Stomach (tissue), 8 donors: ENCODE measurements at regions not wholly inside any gene's neighbourhood (a gene's known extent, or its start where the extent isn't known, plus 50 kb on each side); places are given as distances from the start of the nearest gene placed in this dataset.

Source experiments
- DNase-seq, 2 donors: peaks; one replicate each; pipeline versions ENCODE4 v3.0.0 to v3.0.0-alpha.2; 2013 to 2019
- H3K27ac ChIP-seq, 5 donors: fragments of 200-600 bp in 4 of 5; sonication (generic) in 4 of 5; one replicate each; pipeline ENCODE4 v1.5.1; 2013 to 2019; ENCODE audit warnings: mild to moderate bottlenecking in 1 of 5, moderate library complexity in 1 of 5
- H3K27me3 ChIP-seq, 3 donors: fragments of 200-600 bp; sonication (generic); one replicate each; pipeline ENCODE4 v1.5.1; 2017 to 2019; ENCODE audit warnings: mixed run types in 1 of 3
- H3K36me3 ChIP-seq, 4 donors: fragments of 200-600 bp; sonication (generic); 1 replicate in 3 of 4; 2 replicates in 1 of 4; pipeline ENCODE4 v1.5.1; 2016 to 2019
- H3K4me1 ChIP-seq, 4 donors: fragments of 200-600 bp; sonication (generic); one replicate each; pipeline ENCODE4 v1.5.1; 2016 to 2019
- H3K4me3 ChIP-seq, 4 donors: fragments of 200-600 bp; sonication (generic) in 3 of 4; one replicate each; pipeline ENCODE4 v1.5.1; 2016 to 2019; ENCODE audit warnings: mild to moderate bottlenecking in 1 of 4
- H3K9me3 ChIP-seq, 4 donors: fragments of 200-600 bp; sonication (generic); one replicate each; pipeline ENCODE4 v1.5.1; 2016 to 2019
- EP300 ChIP-seq: sonication (generic); formaldehyde crosslinking; IDR thresholded peaks from one replicate; pipeline ENCODE4 v1.6.1; 2017; ENCODE audit warnings: antibody characterized with exemption
- POLR2A ChIP-seq, 4 donors: fragments of 450-650 bp; IDR thresholded peaks; one replicate each; pipeline ENCODE4 v1.6.1; 2016; ENCODE audit warnings: antibody characterized with exemption in 4 of 4, control low read depth in 2 of 4, mild to moderate bottlenecking in 1 of 4, moderate library complexity in 1 of 4
- POLR2AphosphoS5 ChIP-seq, 3 donors: sonication (generic); formaldehyde crosslinking; IDR thresholded peaks; one replicate each; pipeline ENCODE4 v1.6.1; 2016; ENCODE audit warnings: antibody characterized with exemption in 3 of 3
- WGBS, 5 donors: extraction: QIAGEN DNeasy Blood & Tissue Kit in 3 of 5; methylation state at CpG; one replicate each; pipeline versions ENCODE4 v1.1.5 to v1.1.7; 2013 to 2018; 5-methylcytosine and 5-hydroxymethylcytosine counted together
- intact Hi-C: fragments of 100-400 bp; cut with DNase I; formaldehyde crosslinking; loops from one replicate; pipeline ENCODE4 v1.15.1; 2023; ENCODE audit warnings: low total_unique reads
- TF ChIP-seq, protein P1 (sequence below), 7 experiments: fragments of 450-650 bp in 4 of 7; fragments of 200-600 bp in 3 of 7; sonication (generic) in 3 of 7; IDR thresholded peaks; one replicate each; pipeline ENCODE4 v1.5.1; 2016 to 2019; ENCODE audit warnings: antibody characterized with exemption in 7 of 7, control low read depth in 2 of 7, mild to moderate bottlenecking in 1 of 7
- donor health status: healthy with polysubstance abuse.
- donor health status: Bipolar disorder and iron deficiency.
- donor health status: healthy.

DNA sequence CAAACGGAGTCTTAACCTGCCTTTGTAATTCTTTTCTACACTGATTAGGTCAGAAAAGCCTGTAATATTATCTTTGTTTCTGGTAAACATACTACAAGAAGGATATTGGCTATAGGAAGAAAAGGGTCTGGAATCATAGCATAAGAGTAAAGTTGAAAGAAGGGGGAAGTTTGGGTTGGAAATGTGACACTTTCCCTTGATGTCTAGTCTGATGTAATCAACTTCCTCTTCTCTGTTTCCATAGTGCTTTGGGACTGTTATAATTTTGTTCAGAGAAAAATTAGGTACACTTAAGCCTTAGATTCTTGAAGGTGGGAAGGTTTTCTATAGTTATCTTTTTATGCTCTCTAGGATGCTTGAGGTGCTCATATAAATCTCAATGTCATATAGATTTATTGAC lies 322.2 kb downstream of the AEBP2 start:
- no peaks in the 10 kb centered on the region for H3K9me3 ChIP-seq
- no peaks in the 10 kb centered on the region for H3K36me3 ChIP-seq
- TF ChIP-seq, protein P1, sequence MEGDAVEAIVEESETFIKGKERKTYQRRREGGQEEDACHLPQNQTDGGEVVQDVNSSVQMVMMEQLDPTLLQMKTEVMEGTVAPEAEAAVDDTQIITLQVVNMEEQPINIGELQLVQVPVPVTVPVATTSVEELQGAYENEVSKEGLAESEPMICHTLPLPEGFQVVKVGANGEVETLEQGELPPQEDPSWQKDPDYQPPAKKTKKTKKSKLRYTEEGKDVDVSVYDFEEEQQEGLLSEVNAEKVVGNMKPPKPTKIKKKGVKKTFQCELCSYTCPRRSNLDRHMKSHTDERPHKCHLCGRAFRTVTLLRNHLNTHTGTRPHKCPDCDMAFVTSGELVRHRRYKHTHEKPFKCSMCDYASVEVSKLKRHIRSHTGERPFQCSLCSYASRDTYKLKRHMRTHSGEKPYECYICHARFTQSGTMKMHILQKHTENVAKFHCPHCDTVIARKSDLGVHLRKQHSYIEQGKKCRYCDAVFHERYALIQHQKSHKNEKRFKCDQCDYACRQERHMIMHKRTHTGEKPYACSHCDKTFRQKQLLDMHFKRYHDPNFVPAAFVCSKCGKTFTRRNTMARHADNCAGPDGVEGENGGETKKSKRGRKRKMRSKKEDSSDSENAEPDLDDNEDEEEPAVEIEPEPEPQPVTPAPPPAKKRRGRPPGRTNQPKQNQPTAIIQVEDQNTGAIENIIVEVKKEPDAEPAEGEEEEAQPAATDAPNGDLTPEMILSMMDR (IDR thresholded peaks at IDR 0.05) = no peak
- TF ChIP-seq POLR2AphosphoS5 (IDR thresholded peaks at IDR 0.05) = no peak
- intact Hi-C loops = no loop called here
- no peak overlapping the region for H3K4me3 ChIP-seq
- WGBS, 5 donors = 58 to 70% (median 62%) methylated on average over 1 of the region's 1 CpG
- no peaks in the 10 kb centered on the region for H3K4me1 ChIP-seq
- H3K27me3 ChIP-seq = no peaks in the 10 kb centered on the region
- DNase-seq = no peak
- H3K27ac ChIP-seq = no peak overlapping the region

DNA sequence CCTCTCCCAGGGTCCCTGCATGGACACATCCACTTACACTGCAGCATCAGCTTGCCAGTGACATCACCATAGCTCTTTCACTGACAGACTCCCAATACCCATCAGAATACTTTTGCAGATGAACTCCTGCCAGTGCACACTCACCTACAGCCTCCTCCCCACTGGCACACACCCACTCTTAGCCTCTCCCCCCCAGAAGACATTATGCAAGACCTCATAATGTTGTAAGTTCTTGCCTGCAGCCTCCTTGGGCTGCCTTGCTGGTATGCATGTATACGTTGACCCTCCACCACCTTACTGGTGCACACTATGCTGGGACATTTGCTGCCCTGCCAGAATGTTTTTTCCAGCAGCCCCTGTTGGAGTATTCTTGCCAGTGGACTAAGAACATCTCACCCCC lies 324.2 kb downstream of the AEBP2 start:
- 82 to 100% (median 89%) methylated on average over 1 of the region's 1 CpG for WGBS, 5 donors
- intact Hi-C loops = no loop called here

DNA sequence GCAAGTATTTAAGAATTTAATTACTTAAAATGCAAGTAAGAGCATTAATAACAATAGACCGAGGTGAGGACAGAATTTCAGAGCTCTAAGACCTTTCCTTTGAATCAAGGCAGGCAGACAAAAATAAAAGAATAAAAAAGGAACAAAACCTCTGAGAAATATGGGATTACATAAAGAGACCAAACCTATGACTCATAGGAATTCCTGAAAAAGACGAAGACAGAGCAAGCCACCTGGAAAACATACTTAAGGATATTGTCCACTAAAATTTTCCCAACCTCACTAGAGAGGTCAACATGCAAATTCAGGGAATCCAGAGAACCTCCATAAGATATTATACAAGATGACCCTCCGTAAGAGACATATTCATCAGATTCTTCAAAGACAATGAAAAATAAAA lies 325.1 kb downstream of the AEBP2 start:
- Histone ChIP-seq H3K4me3 (no peak overlapping the region), H3K9me3 (no peaks in the 10 kb centered on the region), H3K4me1 (no peaks in the 10 kb centered on the region), H3K27ac (no peak overlapping the region), H3K36me3 (no peaks in the 10 kb centered on the region), H3K27me3 (no peaks in the 10 kb centered on the region)
- intact Hi-C loops = no loop called here
- DNase-seq = no peak
- WGBS, 5 donors = 74 to 82% (median 79%) methylated on average over 3 of the region's 3 CpGs
- TF ChIP-seq EP300 = no peak
- TF ChIP-seq POLR2AphosphoS5 (IDR thresholded peaks at IDR 0.05) = no peak
- TF ChIP-seq, protein P1 (IDR thresholded peaks at IDR 0.05) = no peak
- no peak for TF ChIP-seq POLR2A (IDR thresholded peaks at IDR 0.05)

More for the DNA sequence above, 324.2 kb downstream of the AEBP2 start:
- no peak for DNase-seq
- no peak overlapping the region for H3K27ac ChIP-seq
- no peak overlapping the region for H3K4me3 ChIP-seq
- H3K27me3 ChIP-seq = no peaks in the 10 kb centered on the region
- no peaks in the 10 kb centered on the region for H3K36me3 ChIP-seq
- no peaks in the 10 kb centered on the region for H3K9me3 ChIP-seq
- H3K4me1 ChIP-seq = no peaks in the 10 kb centered on the region
- TF ChIP-seq EP300 (no peak), POLR2AphosphoS5 (IDR thresholded peaks at IDR 0.05) (no peak), POLR2A (IDR thresholded peaks at IDR 0.05) (no peak)
- TF ChIP-seq, protein P1 (IDR thresholded peaks at IDR 0.05) = no peak

DNA sequence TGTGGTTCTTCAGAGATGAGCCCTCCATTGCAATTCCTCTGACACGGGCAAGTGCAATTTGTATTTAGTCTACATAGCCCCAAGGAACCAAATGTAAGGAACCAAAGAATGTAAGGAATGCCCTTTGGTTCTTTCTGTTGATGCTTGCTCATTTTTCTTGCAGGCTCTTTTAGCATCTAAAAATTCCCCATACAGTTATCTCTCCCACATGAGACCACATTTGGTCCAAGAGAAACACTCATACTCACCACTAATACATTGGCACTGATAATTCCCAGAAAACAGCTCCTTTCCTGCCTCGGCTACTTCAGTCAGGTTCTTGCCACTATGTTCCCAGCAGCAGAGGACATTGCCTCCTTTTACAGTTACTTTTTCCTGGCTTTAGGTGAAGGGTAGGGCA lies 332.6 kb downstream of the AEBP2 start:
- H3K27ac ChIP-seq = no peak overlapping the region
- no peaks in the 10 kb centered on the region for H3K27me3 ChIP-seq
- H3K4me3 ChIP-seq = no peak overlapping the region
- no peaks in the 10 kb centered on the region for H3K9me3 ChIP-seq
- intact Hi-C loops = no loop called here
- no peaks in the 10 kb centered on the region for H3K4me1 ChIP-seq
- no peaks in the 10 kb centered on the region for H3K36me3 ChIP-seq
- 44 to 67% (median 59%) methylated on average over 2 of the region's 2 CpGs for WGBS, 5 donors
- no peak for TF ChIP-seq POLR2A (IDR thresholded peaks at IDR 0.05)
- no peak for TF ChIP-seq EP300
- no peak for TF ChIP-seq POLR2AphosphoS5 (IDR thresholded peaks at IDR 0.05)
- TF ChIP-seq, protein P1 (IDR thresholded peaks at IDR 0.05) = no peak
- no peak for DNase-seq

DNA sequence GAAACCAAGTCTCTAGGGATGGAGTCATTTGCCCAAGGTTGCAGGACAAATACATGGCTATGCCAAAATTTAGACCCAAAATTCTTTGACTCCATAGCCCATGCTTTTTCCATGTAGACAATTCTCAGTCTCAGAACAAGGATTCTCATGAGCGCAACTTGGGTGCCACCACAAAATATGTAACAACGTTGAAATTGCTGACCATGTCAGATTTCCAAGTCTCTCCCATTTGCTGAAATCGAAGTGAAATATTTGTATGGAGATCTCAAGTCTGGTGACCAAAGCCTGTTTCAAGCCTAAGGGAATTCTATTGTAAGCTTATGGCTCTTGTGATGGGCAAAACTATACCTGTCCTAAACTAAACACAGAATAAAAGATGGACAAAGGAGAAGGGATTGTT lies 333.5 kb downstream of the AEBP2 start:
- DNase-seq = no peak
- Histone ChIP-seq H3K27me3 (no peaks in the 10 kb centered on the region), H3K36me3 (no peaks in the 10 kb centered on the region), H3K9me3 (no peaks in the 10 kb centered on the region), H3K27ac (no peak overlapping the region), H3K4me3 (no peak overlapping the region), H3K4me1 (no peaks in the 10 kb centered on the region)
- WGBS, 5 donors = 92 to 94% (median 93%) methylated on average over 3 of the region's 3 CpGs
- no peak for TF ChIP-seq POLR2AphosphoS5 (IDR thresholded peaks at IDR 0.05)
- TF ChIP-seq POLR2A (IDR thresholded peaks at IDR 0.05) = no peak
- TF ChIP-seq, protein P1 (IDR thresholded peaks at IDR 0.05) = no peak
- TF ChIP-seq EP300 = no peak
- intact Hi-C loops = no loop called here
